ENCODE measurements at regions not wholly inside any gene's neighbourhood (a gene's known extent, or its start where the extent isn't known, plus 50 kb on each side); places are given as distances from the start of the nearest gene placed in this dataset.

GRCh38 chrX:40176351-40177116, 78.8 kb upstream of the BCOR start (continued):
- TF ChIP-seq USF1 (IDR thresholded peaks at IDR 0.05; ENCODE audit: borderline replicate concordance, extremely low read length, insufficient read depth, low read depth, low read length), result peak; percentile 80
- TF ChIP-seq PKNOX1 (IDR thresholded peaks at IDR 0.05), result no peak
- TF ChIP-seq RUNX3 (IDR thresholded peaks at IDR 0.05; ENCODE audit: low read length), result peak; percentile 8; the same call in 1 of the 2 replicates
- TF ChIP-seq ATF2 (IDR thresholded peaks at IDR 0.05; ENCODE audit: low read length), result no peak; the same call in 1 of the 2 replicates
- no peak for TF ChIP-seq STAT3 (IDR thresholded peaks at IDR 0.05; ENCODE audit: low read depth, low read length)
- no peak for TF ChIP-seq EP300 (IDR thresholded peaks at IDR 0.05; ENCODE audit: borderline replicate concordance in 1 of 2, control insufficient read depth in 1 of 2, low read depth in 2 of 2, low read length in 2 of 2)
- TF ChIP-seq IKZF1 (conservative IDR thresholded peaks at IDR 0.05), result peak; percentile 19; the same call in 1 of the 2 replicates
- TF ChIP-seq DPF2 (IDR thresholded peaks at IDR 0.05), result peak; percentile 10; the same call in 1 of the 2 replicates
- TF ChIP-seq POLR2A (IDR thresholded peaks at IDR 0.05; ENCODE audit: low read depth, low read length), result peak; percentile 66
- no peak for TF ChIP-seq SP1 (IDR thresholded peaks at IDR 0.05; ENCODE audit: low read depth, low read length)
- TF ChIP-seq ZSCAN29 (IDR thresholded peaks at IDR 0.05), result no peak
- no peak for TF ChIP-seq NFYB (IDR thresholded peaks at IDR 0.05; ENCODE audit: insufficient read depth, low read depth, low read length)
- TF ChIP-seq TCF12 (IDR thresholded peaks at IDR 0.05; ENCODE audit: low read depth, low read length), result peak; percentile 82
- TF ChIP-seq PBX3 (IDR thresholded peaks at IDR 0.05; ENCODE audit: insufficient replicate concordance, low read depth, low read length), result no peak
- TF ChIP-seq CREB1 (IDR thresholded peaks at IDR 0.05; ENCODE audit: low read depth), result 0 out of 2 replicates have a peak, but pooled peaks have one; percentile 16
- no peak for TF ChIP-seq ZNF384 (IDR thresholded peaks at IDR 0.05; ENCODE audit: borderline replicate concordance, low read depth, low read length)
